GM23338 (cell line): ENCODE measurements at regions not wholly inside any gene's neighbourhood (a gene's known extent, or its start where the extent isn't known, plus 50 kb on each side); places are given as distances from the start of the nearest gene placed in this dataset.

Experiments used
- NANOG ChIP-seq: IDR thresholded peaks from 2 replicates; pipeline ENCODE4 v1.6.1; 2016; ENCODE audit warnings: antibody characterized with exemption, borderline replicate concordance
- POLR2AphosphoS5 ChIP-seq: IDR thresholded peaks from 2 replicates; pipeline ENCODE4 v1.6.1; 2016; ENCODE audit warnings: antibody characterized with exemption, low read depth
- REST ChIP-seq: IDR thresholded peaks from one replicate; pipeline ENCODE4 v1.6.1; 2018; ENCODE audit warnings: antibody characterized with exemption; ENCODE audit not compliant: unreplicated experiment
- TF ChIP-seq, protein P1 (sequence below), 2 experiments: fragments of 200-600 bp in 1 of 2; sonication (generic) in 1 of 2; conservative IDR thresholded peaks; 2 replicates each; pipeline versions ENCODE4 v1.5.1 to v1.6.1; 2016 to 2017; ENCODE audit warnings: antibody characterized with exemption in 2 of 2, low read depth in 2 of 2, mild to moderate bottlenecking in 2 of 2, moderate library complexity in 1 of 2

DNA sequence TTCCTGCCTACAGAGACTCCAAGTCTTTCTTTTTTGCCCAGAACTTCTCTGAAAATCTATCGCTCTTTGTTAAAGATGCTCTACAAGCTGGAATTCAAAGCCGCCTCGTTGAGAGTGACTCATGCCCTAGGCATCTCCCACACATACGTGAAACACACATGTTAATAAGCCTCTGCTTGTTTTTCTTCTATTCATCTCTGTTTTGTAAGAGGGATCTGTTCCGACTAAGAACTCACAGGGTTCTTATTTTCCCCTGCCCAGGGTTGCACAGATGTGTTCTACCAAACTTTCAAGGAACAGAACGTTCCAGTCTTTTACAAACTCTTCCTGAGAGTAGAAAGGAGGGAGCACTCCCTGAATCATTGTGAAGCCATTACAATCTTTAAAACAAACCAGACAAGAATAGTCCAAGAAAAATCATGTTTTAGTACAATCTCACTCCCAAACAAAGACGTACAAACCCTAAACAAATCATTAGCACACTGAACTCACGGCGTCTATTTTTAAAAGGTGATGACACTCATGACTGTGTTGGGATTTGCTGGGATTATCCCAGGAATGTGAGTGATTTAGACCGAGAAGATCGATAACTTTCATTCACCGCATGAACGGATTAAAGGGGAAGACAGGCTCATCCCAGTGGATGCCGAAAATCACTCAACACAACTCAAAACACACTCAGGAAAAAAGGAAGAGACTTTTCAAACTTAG lies 55.3 kb upstream of the INPP5A start:
- TF ChIP-seq, protein P1, sequence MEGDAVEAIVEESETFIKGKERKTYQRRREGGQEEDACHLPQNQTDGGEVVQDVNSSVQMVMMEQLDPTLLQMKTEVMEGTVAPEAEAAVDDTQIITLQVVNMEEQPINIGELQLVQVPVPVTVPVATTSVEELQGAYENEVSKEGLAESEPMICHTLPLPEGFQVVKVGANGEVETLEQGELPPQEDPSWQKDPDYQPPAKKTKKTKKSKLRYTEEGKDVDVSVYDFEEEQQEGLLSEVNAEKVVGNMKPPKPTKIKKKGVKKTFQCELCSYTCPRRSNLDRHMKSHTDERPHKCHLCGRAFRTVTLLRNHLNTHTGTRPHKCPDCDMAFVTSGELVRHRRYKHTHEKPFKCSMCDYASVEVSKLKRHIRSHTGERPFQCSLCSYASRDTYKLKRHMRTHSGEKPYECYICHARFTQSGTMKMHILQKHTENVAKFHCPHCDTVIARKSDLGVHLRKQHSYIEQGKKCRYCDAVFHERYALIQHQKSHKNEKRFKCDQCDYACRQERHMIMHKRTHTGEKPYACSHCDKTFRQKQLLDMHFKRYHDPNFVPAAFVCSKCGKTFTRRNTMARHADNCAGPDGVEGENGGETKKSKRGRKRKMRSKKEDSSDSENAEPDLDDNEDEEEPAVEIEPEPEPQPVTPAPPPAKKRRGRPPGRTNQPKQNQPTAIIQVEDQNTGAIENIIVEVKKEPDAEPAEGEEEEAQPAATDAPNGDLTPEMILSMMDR (conservative IDR thresholded peaks at IDR 0.05; ENCODE audit: low read depth in 2 of 2), result no peak
- TF ChIP-seq REST (no peak), POLR2AphosphoS5 (no peak), NANOG (no peak)
